RWPE1 (cell line): ENCODE measurements at regions not wholly inside any gene's neighbourhood (a gene's known extent, or its start where the extent isn't known, plus 50 kb on each side); places are given as distances from the start of the nearest gene placed in this dataset.

Source experiments
- CTCF ChIA-PET: fragments of 350-600 bp; sonication (Branson Sonifier 250); formaldehyde crosslinking; extraction: SDS; loops from one replicate; lab custom pipeline; 2021; lab: Yijun Ruan, JAX
- POLR2A ChIA-PET: fragments of 400-600 bp; formaldehyde crosslinking; extraction: SDS; loops from one replicate; lab custom pipeline; 2020; ENCODE audit warnings: antibody characterized with exemption; ENCODE audit not compliant: low non-redundant PET; lab: Yijun Ruan, JAX
- DNase-seq: peaks from one replicate; pipeline ENCODE4 v3.0.0; 2012; ENCODE audit warnings: low spot score
- H3K27ac ChIP-seq: fragments of 450-650 bp; 2 replicates; pipeline ENCODE4 v1.5.1; 2017
- CTCF ChIP-seq: fragments of 450-650 bp; conservative IDR thresholded peaks from 2 replicates; pipeline ENCODE4 v1.5.1; 2017; ENCODE audit warnings: low read depth, mild to moderate bottlenecking

DNA sequence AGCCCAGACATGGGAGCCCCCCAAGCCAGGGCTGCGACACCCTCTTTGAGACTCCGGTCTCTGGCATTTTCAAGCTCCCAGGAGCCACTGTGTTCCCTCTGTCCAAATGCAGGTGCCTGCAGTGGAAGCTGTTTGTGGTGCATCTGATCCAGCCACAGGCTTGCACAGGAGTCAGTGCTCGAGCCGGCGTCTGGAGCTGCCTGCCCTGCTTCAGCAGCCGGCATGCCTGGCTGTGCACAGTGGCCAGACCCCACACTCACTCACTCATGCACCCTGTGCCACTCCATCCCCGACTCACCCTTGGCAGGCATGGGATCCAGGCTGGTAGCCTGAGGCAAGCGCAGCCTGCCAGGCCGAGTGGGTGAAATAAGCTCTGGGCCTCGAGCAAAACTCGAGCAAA is 555.0 kb upstream of the CCDC54 start:
- no peak overlapping the region for H3K27ac ChIP-seq
- CTCF ChIA-PET: no interaction called here
- TF ChIP-seq CTCF: no peak
- POLR2A ChIA-PET: no interaction called here
- DNase-seq: no peak

DNA sequence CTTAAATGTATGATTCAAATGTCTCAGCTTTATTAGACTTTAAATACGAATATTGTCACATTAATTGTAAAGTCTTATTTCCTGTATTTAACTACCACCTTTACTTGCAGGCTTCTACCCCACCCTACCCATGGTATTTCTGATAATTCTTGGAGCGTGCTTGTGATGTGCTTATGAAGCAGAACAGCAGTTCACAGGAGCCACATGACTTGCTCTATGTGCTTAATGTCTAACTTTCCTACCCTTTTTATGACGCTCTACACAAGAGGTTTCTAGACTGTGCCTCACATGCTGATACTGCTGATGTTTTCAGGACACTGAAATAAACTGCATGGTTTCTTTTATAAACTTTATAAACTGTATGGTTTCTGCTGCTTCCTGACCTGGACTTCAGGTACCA is 553.5 kb upstream of the CCDC54 start:
- POLR2A ChIA-PET: no interaction called here
- no peak for TF ChIP-seq CTCF
- H3K27ac ChIP-seq: no peak overlapping the region
- CTCF ChIA-PET: no interaction called here
- no peak for DNase-seq

DNA sequence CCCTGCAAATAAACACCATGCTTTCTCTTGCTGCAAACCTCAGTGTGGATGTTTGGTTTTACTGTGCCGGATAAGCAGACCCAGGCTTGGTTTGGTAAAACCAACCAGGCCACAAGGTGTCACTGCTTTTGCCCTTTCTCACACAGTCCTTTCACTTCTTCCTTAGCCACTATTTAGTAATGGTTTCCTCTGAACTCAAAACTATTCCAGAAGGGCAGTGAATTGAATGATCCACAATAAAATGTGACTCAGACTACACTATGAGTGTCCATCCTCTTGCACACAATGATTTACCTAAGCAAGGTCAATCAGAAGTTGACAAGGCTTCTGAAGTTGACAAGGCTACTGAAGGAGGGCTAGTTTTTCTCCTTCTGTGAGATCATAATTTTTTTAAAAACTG is 552.4 kb upstream of the CCDC54 start:
- DNase-seq: no peak
- CTCF ChIA-PET: no interaction called here
- POLR2A ChIA-PET: no interaction called here
- no peak overlapping the region for H3K27ac ChIP-seq
- no peak for TF ChIP-seq CTCF

- CTCF ChIA-PET: interaction anchor here (0.6 kb wide), 1 partner anchor 8 kb away, joined by 4 read pairs; no protein-coding TSS in a partner anchor
- DNase-seq: no peak
- no peak overlapping the region for H3K27ac ChIP-seq
- POLR2A ChIA-PET: no interaction called here
- no peak for TF ChIP-seq CTCF
Measured at GRCh38 chr3:106825962-106826605, 551.2 kb upstream of the CCDC54 start.

GRCh38 chr3:106826791-106827311 is 550.4 kb upstream of the CCDC54 start:
- ChIA-PET CTCF (interaction anchor here (0.6 kb wide), 1 partner anchor 9 kb away, joined by 4 read pairs; no protein-coding TSS in a partner anchor), POLR2A (no interaction called here)
- no peak for DNase-seq
- TF ChIP-seq CTCF: no peak
- H3K27ac ChIP-seq: no peak overlapping the region

GRCh38 chr3:106827515-106828213 is 549.6 kb upstream of the CCDC54 start:
- TF ChIP-seq CTCF: no peak
- CTCF ChIA-PET: interaction anchor here (0.8 kb wide), 1 partner anchor 218 kb away, joined by 3 read pairs; no protein-coding TSS in a partner anchor

More at GRCh38 chr3:106827515-106828213, 549.6 kb upstream of the CCDC54 start:
- no peak overlapping the region for H3K27ac ChIP-seq
- POLR2A ChIA-PET: no interaction called here
- DNase-seq: peak; percentile 20
